HG03571 (cell line): ENCODE measurements at regions not wholly inside any gene's neighbourhood (a gene's known extent, or its start where the extent isn't known, plus 50 kb on each side); places are given as distances from the start of the nearest gene placed in this dataset.
"Not testable (repeated sequence)": the region's sequence is repeated elsewhere in the genome, so short reads cannot be mapped to it uniquely, and the experiment has no call there.

Source experiments
- ATAC-seq: cut with Tn5 transposase; IDR thresholded peaks from one replicate; pipeline ENCODE4 v1.9.1; 2021; ENCODE audit not compliant: unreplicated experiment

- ATAC-seq = no peak
These were observed 346.6 kb upstream of the KAZN start for GRCh38 chr1:14251871-14252270.

- ATAC-seq = no peak
These were observed 344.8 kb upstream of the KAZN start for GRCh38 chr1:14253676-14254075.

- no peak for ATAC-seq
These were observed 344.2 kb upstream of the KAZN start for GRCh38 chr1:14254251-14254650.

- no peak for ATAC-seq
These were observed 343.3 kb upstream of the KAZN start for GRCh38 chr1:14255233-14255632.

GRCh38 chr1:14255711-14256110 lies 342.8 kb upstream of the KAZN start:
- no peak for ATAC-seq

- ATAC-seq = no peak
These were observed 339.2 kb upstream of the KAZN start for GRCh38 chr1:14259191-14259757.

GRCh38 chr1:14260480-14260879 lies 338.0 kb upstream of the KAZN start:
- no peak for ATAC-seq

GRCh38 chr1:14261395-14261794 lies 337.1 kb upstream of the KAZN start:
- ATAC-seq = no peak

- no peak for ATAC-seq
These were observed 335.8 kb upstream of the KAZN start for GRCh38 chr1:14262637-14263036.

GRCh38 chr1:14263225-14263624 lies 335.3 kb upstream of the KAZN start:
- no peak for ATAC-seq

- ATAC-seq = no peak
These were observed 334.8 kb upstream of the KAZN start for GRCh38 chr1:14263671-14264070.

- ATAC-seq = no peak
These were observed 333.0 kb upstream of the KAZN start for GRCh38 chr1:14265495-14265894.

GRCh38 chr1:14267991-14268390 lies 330.5 kb upstream of the KAZN start:
- no peak for ATAC-seq

GRCh38 chr1:14270821-14271220 lies 327.7 kb upstream of the KAZN start:
- no peak for ATAC-seq

GRCh38 chr1:14273811-14274210 lies 324.7 kb upstream of the KAZN start:
- no peak for ATAC-seq

- not testable (repeated sequence) for ATAC-seq
These were observed 318.6 kb upstream of the KAZN start for GRCh38 chr1:14279891-14280290.

- ATAC-seq = no peak
These were observed 317.6 kb upstream of the KAZN start for GRCh38 chr1:14280909-14281308.

- ATAC-seq = no peak
These were observed 317.1 kb upstream of the KAZN start for GRCh38 chr1:14281412-14281811.

- no peak for ATAC-seq
These were observed 315.8 kb upstream of the KAZN start for GRCh38 chr1:14282707-14283106.

GRCh38 chr1:14285238-14285637 lies 313.2 kb upstream of the KAZN start:
- ATAC-seq = no peak

- not testable (repeated sequence) for ATAC-seq
These were observed 307.3 kb upstream of the KAZN start for GRCh38 chr1:14291182-14291581.

GRCh38 chr1:14292520-14292919 lies 306.0 kb upstream of the KAZN start:
- no peak for ATAC-seq

GRCh38 chr1:14294006-14294405 lies 304.5 kb upstream of the KAZN start:
- no peak for ATAC-seq
